Heart left ventricle (tissue), 16 donors: ENCODE measurements at regions not wholly inside any gene's neighbourhood (a gene's known extent, or its start where the extent isn't known, plus 50 kb on each side); places are given as distances from the start of the nearest gene placed in this dataset.

Source experiments
- ATAC-seq, 4 donors: fragments of 200-7000 bp; cut with Tn5 transposase; one replicate each; pipeline ENCODE4 v1.9.1; 2020 to 2022; ENCODE audit warnings: moderate library complexity in 4 of 4, mild to moderate bottlenecking in 3 of 4, moderate number of reproducible peaks in 1 of 4
- DNase-seq, 5 donors: peaks; one replicate each; pipeline ENCODE4 v3.0.0-alpha.2; 2020
- H3K27ac ChIP-seq, 12 donors: fragments of 200-600 bp; sonication (generic) in 4 of 12; one replicate each; pipeline versions ENCODE4 v1.5.0 to v1.8.0; 2016 to 2022; ENCODE audit warnings: mild to moderate bottlenecking in 2 of 12
- H3K27me3 ChIP-seq, 9 donors: fragments of 200-600 bp; sonication (generic) in 2 of 9; one replicate each; pipeline versions ENCODE4 v1.5.1 to v1.8.0; 2016 to 2022; ENCODE audit warnings: mild to moderate bottlenecking in 3 of 9
- H3K36me3 ChIP-seq, 9 donors: fragments of 200-600 bp; sonication (generic) in 2 of 9; one replicate each; pipeline versions ENCODE4 v1.5.0 to v1.8.0; 2018 to 2022; ENCODE audit warnings: mild to moderate bottlenecking in 2 of 9
- H3K4me1 ChIP-seq, 12 donors: fragments of 200-600 bp; sonication (generic) in 4 of 12; one replicate each; pipeline versions ENCODE4 v1.5.0 to v1.8.0; 2016 to 2022; ENCODE audit warnings: mild to moderate bottlenecking in 3 of 12
- H3K4me3 ChIP-seq, 12 donors: fragments of 200-600 bp; sonication (generic) in 4 of 12; one replicate each; pipeline versions ENCODE4 v1.5.0 to v1.8.0; 2017 to 2022; ENCODE audit warnings: mild to moderate bottlenecking in 9 of 12, moderate library complexity in 4 of 12
- H3K9me3 ChIP-seq, 12 donors: fragments of 200-600 bp; sonication (generic) in 4 of 12; one replicate each; pipeline versions ENCODE4 v1.5.0 to v1.8.0; 2016 to 2022; ENCODE audit warnings: mild to moderate bottlenecking in 1 of 12
- CTCF ChIP-seq, 12 donors: fragments of 200-600 bp; sonication (generic) in 4 of 12; IDR thresholded peaks; one replicate each; pipeline versions ENCODE4 v1.5.0 to v1.8.0; 2018 to 2022; ENCODE audit warnings: antibody characterized with exemption in 12 of 12, mild to moderate bottlenecking in 5 of 12
- POLR2A ChIP-seq, 2 donors: fragments of 450-650 bp; IDR thresholded peaks; one replicate each; pipeline ENCODE4 v1.6.1; 2017; ENCODE audit warnings: antibody characterized with exemption in 2 of 2, mild to moderate bottlenecking in 2 of 2, moderate library complexity in 2 of 2
- WGBS, 4 donors: extraction: QIAGEN DNeasy Blood & Tissue Kit in 2 of 4; methylation state at CpG; one replicate each; pipeline versions ENCODE4 v1.1.5 to v1.1.7; 2013 to 2018; 5-methylcytosine and 5-hydroxymethylcytosine counted together
- intact Hi-C, 10 donors: fragments of 100-400 bp; cut with DNase I; formaldehyde crosslinking; loops; one replicate each; pipeline versions ENCODE4 v1.11.1 to v1.14.2; 2022
- donor health status: ischemic (EF 13 %, LVEDD 7.1; RV severe dilation, severe dysfunction).
- donor health status: healthy with polysubstance abuse.
- donor health status: DM: no; HTN: yes; CAD: no.
- donor health status: DM: no; HTN: no; CAD: no.
- donor health status: ischemic (EF 25% LVEDD 6.9; RV normal size, moderate dysfunction).
- donor health status: ischemic (EF 25% LVEDD 5.7; RV mildly dilated, moderate dysfunction).
- donor health status: healthy.
- donor health status: DM: yes; HTN: yes; CAD: no.
- donor health status: ischemic (EF 35%, LVEDD 5.7; RV mildly dilated, moderate dysfunction).
- donor health status: nonischemic (EF 11% LVEDD 7.7; RV severe dilation, severe dysfunction).
- donor health status: DM: yes; HTN: yes; CAD: no.
- donor health status: PGD.
- donor health status: ischemic (EF 29% LVEDD 5.4; RV normal size, mild dysfunction).
- donor health status: nonischemic (EF 23%, LVEDD 6.1; RV moderate dilation, normal function).

- ATAC-seq (peak in 1 of 4 donors; percentile 26), DNase-seq (no peak)
- no peak overlapping the region for H3K4me3 ChIP-seq
- H3K27ac ChIP-seq: peak overlapping the region in 1 of 12 donors; percentile 7
- H3K36me3 ChIP-seq: no peaks in the 10 kb centered on the region
- no peaks in the 10 kb centered on the region for H3K9me3 ChIP-seq
- H3K4me1 ChIP-seq: peaks cover 0 to 15% (median 7%) of the 10 kb centered on the region in 12 donors
- H3K27me3 ChIP-seq: no peaks in the 10 kb centered on the region
- intact Hi-C loops: loop anchor here in 2 of 10 donors (10.0 kb wide), 1 partner anchor 877 kb away; no protein-coding TSS in a partner anchor
- 50 to 66% (median 59%) methylated on average over 4 of the region's 4 CpGs for WGBS, 4 donors
- TF ChIP-seq POLR2A (IDR thresholded peaks at IDR 0.05): no peak
- no peak for TF ChIP-seq CTCF (IDR thresholded peaks at IDR 0.05)
Measured at GRCh38 chr4:149987330-149988086, 90.7 kb upstream of the DCLK2 start.

- Histone ChIP-seq H3K36me3 (no peaks in the 10 kb centered on the region), H3K9me3 (no peaks in the 10 kb centered on the region), H3K4me1 (peaks cover 0 to 15% (median 7%) of the 10 kb centered on the region in 12 donors), H3K4me3 (no peak overlapping the region), H3K27me3 (no peaks in the 10 kb centered on the region), H3K27ac (peak overlapping the region in 1 of 12 donors; percentile 7)
- no peak for TF ChIP-seq POLR2A (IDR thresholded peaks at IDR 0.05)
- TF ChIP-seq CTCF (IDR thresholded peaks at IDR 0.05): no peak
- 65 to 77% (median 68%) methylated on average over 1 of the region's 1 CpG for WGBS, 4 donors
- DNase-seq: no peak
- intact Hi-C loops: loop anchor here in 2 of 10 donors (10.0 kb wide), 1 partner anchor 877 kb away; no protein-coding TSS in a partner anchor
- ATAC-seq: no peak
Measured at GRCh38 chr4:149988087-149988410, 90.2 kb upstream of the DCLK2 start.

- Histone ChIP-seq H3K27ac (no peak overlapping the region), H3K9me3 (no peaks in the 10 kb centered on the region), H3K27me3 (no peaks in the 10 kb centered on the region), H3K4me3 (no peak overlapping the region), H3K36me3 (no peaks in the 10 kb centered on the region), H3K4me1 (peaks cover 0 to 2% (median 0%) of the 10 kb centered on the region in 12 donors)
- TF ChIP-seq POLR2A (IDR thresholded peaks at IDR 0.05) (no peak), CTCF (IDR thresholded peaks at IDR 0.05) (no peak)
- ATAC-seq (no peak), DNase-seq (no peak)
- intact Hi-C loops: loop anchor here in 3 of 10 donors (10.0 kb wide), 2 partner anchors 872 to 882 kb away; no protein-coding TSS in a partner anchor
Measured at GRCh38 chr4:149993030-149993429, 85.2 kb upstream of the DCLK2 start.

- H3K27ac ChIP-seq: no peak overlapping the region
- no peaks in the 10 kb centered on the region for H3K4me1 ChIP-seq
- intact Hi-C loops: loop anchor here in 7 of 10 donors (5.0 to 10.0 kb wide), 5 partner anchors 222 to 880 kb away; no protein-coding TSS in a partner anchor
- no peaks in the 10 kb centered on the region for H3K27me3 ChIP-seq
- WGBS, 4 donors: 69 to 92% (median 73%) methylated on average over 1 of the region's 1 CpG
- H3K9me3 ChIP-seq: no peaks in the 10 kb centered on the region
- TF ChIP-seq POLR2A (IDR thresholded peaks at IDR 0.05) (no peak), CTCF (IDR thresholded peaks at IDR 0.05) (no peak)
- DNase-seq (no peak), ATAC-seq (no peak)
- no peak overlapping the region for H3K4me3 ChIP-seq
- no peaks in the 10 kb centered on the region for H3K36me3 ChIP-seq
Measured at GRCh38 chr4:149995134-149995756, 83.0 kb upstream of the DCLK2 start.
